ENCODE measurements at regions not wholly inside any gene's neighbourhood (a gene's known extent, or its start where the extent isn't known, plus 50 kb on each side); places are given as distances from the start of the nearest gene placed in this dataset.

DNA sequence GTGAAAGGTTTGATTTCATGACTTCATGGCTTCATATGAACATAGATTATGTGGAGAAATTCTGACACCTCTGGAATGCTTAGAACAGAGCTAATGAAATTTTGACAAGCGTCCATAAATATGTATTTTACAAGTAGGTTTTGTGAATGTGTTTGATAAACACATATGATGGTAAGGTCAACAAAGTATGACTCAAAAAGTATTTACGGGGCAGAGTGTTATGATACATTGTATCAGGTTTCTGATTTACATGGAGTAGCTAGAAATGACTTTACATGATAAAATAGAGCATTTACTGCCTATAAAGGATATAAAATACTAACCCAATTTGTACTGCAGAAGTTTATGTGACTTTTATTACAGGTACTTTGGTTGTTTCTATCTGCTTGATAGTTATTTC is 206.3 kb downstream of the MDFIC start:
- Histone ChIP-seq H3K4me1 (ENCODE audit: insufficient read depth) (no peaks in the 10 kb centered on the region), H3K27ac (no peak overlapping the region), H3K4me3 (no peak overlapping the region), H3K9me2 (ENCODE audit: insufficient read depth) (no peaks in the 10 kb centered on the region), H3K9me3 (ENCODE audit: low read depth) (no peaks in the 10 kb centered on the region), H3F3A (ENCODE audit: insufficient read depth) (no peaks in the 10 kb centered on the region), H3K4me2 (ENCODE audit: unreplicated experiment) (no peak overlapping the region), H2AFZ (no peak overlapping the region), H3K79me2 (ENCODE audit: insufficient read depth) (no peaks in the 10 kb centered on the region), H3K9ac (no peak overlapping the region), H3K27me3 (replicated peaks; ENCODE audit: insufficient read depth) (no peaks in the 10 kb centered on the region), H4K20me1 (ENCODE audit: insufficient read depth) (no peaks in the 10 kb centered on the region), H3K36me3 (ENCODE audit: low read depth) (no peaks in the 10 kb centered on the region)
- in situ Hi-C loops (cut with MboI): no loop called here
- TF ChIP-seq EZH2phosphoT487 (IDR thresholded peaks at IDR 0.05; ENCODE audit: insufficient read depth, low read depth) (no peak), EZH2 (IDR thresholded peaks at IDR 0.05; ENCODE audit: insufficient read depth, poor library complexity, severe bottlenecking) (no peak)
- DNase-seq: no peak
- WGBS, 2 experiments (ENCODE audit: low coverage in 1 of 2, low lambda C conversion rate in 2 of 2, missing lambda C conversion rate in 2 of 2): 69 to 76% methylated on average over 2 of the region's 2 CpGs

- no peaks in the 10 kb centered on the region for H3K9me3 ChIP-seq (ENCODE audit: low read depth)
- no peak overlapping the region for H2AFZ ChIP-seq
- H3K9ac ChIP-seq: no peak overlapping the region
- no peak overlapping the region for H3K27ac ChIP-seq
- no peak for TF ChIP-seq EZH2 (IDR thresholded peaks at IDR 0.05; ENCODE audit: insufficient read depth, poor library complexity, severe bottlenecking)
- TF ChIP-seq EZH2phosphoT487 (IDR thresholded peaks at IDR 0.05; ENCODE audit: insufficient read depth, low read depth): no peak
- H4K20me1 ChIP-seq (ENCODE audit: insufficient read depth): no peaks in the 10 kb centered on the region
- no peak for DNase-seq
- 78 to 84% methylated on average over 5 of the region's 5 CpGs for WGBS, 2 experiments (ENCODE audit: low coverage in 1 of 2, low lambda C conversion rate in 2 of 2, missing lambda C conversion rate in 2 of 2)
- no peaks in the 10 kb centered on the region for H3K79me2 ChIP-seq (ENCODE audit: insufficient read depth)
- H3K9me2 ChIP-seq (ENCODE audit: insufficient read depth): no peaks in the 10 kb centered on the region
- H3K4me1 ChIP-seq (ENCODE audit: insufficient read depth): no peaks in the 10 kb centered on the region
- no peak overlapping the region for H3K4me2 ChIP-seq (ENCODE audit: unreplicated experiment)
- H3K36me3 ChIP-seq (ENCODE audit: low read depth): no peaks in the 10 kb centered on the region
- H3K27me3 ChIP-seq (replicated peaks; ENCODE audit: insufficient read depth): no peaks in the 10 kb centered on the region
- in situ Hi-C loops (cut with MboI): no loop called here
- H3K4me3 ChIP-seq: no peak overlapping the region
- no peaks in the 10 kb centered on the region for H3F3A ChIP-seq (ENCODE audit: insufficient read depth)
These were observed 205.6 kb downstream of the MDFIC start for GRCh38 chr7:115127399-115128021.

GRCh38 chr7:115125750-115126149 is 203.9 kb downstream of the MDFIC start:
- Histone ChIP-seq H3K79me2 (ENCODE audit: insufficient read depth) (no peaks in the 10 kb centered on the region), H3K4me1 (ENCODE audit: insufficient read depth) (no peaks in the 10 kb centered on the region), H3K9me2 (ENCODE audit: insufficient read depth) (no peaks in the 10 kb centered on the region), H3K27ac (no peak overlapping the region), H3K4me3 (no peak overlapping the region), H4K20me1 (ENCODE audit: insufficient read depth) (no peaks in the 10 kb centered on the region), H3K36me3 (ENCODE audit: low read depth) (no peaks in the 10 kb centered on the region), H3F3A (ENCODE audit: insufficient read depth) (no peaks in the 10 kb centered on the region), H2AFZ (no peak overlapping the region), H3K9me3 (ENCODE audit: low read depth) (no peaks in the 10 kb centered on the region), H3K4me2 (ENCODE audit: unreplicated experiment) (no peak overlapping the region), H3K9ac (no peak overlapping the region), H3K27me3 (replicated peaks; ENCODE audit: insufficient read depth) (no peaks in the 10 kb centered on the region)
- DNase-seq: no peak
- TF ChIP-seq EZH2 (IDR thresholded peaks at IDR 0.05; ENCODE audit: insufficient read depth, poor library complexity, severe bottlenecking) (no peak), EZH2phosphoT487 (IDR thresholded peaks at IDR 0.05; ENCODE audit: insufficient read depth, low read depth) (no peak)
- in situ Hi-C loops (cut with MboI): no loop called here

DNA sequence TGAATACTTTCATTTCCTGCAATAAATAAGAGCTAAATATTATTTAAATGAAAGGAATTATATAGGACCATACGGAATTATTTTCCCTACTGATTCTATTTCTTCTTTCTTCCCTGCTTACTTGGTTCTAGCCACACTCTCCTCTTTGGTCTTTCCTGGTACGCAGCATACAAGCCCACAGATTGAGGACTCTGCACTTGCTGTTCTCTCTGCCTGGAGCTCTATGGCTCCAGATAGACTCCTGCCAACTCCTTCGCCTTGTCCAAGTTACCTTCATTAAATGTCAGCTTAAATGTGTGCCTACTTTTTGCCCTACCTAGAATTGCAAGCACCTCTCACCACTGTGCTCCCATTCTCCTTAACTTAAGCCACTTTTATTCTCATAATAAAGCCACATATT is 203.4 kb downstream of the MDFIC start:
- no peaks in the 10 kb centered on the region for H3K9me3 ChIP-seq (ENCODE audit: low read depth)
- H3K4me1 ChIP-seq (ENCODE audit: insufficient read depth): no peaks in the 10 kb centered on the region
- no peak overlapping the region for H3K4me2 ChIP-seq (ENCODE audit: unreplicated experiment)
- in situ Hi-C loops (cut with MboI): no loop called here
- H3K9me2 ChIP-seq (ENCODE audit: insufficient read depth): no peaks in the 10 kb centered on the region
- no peaks in the 10 kb centered on the region for H3F3A ChIP-seq (ENCODE audit: insufficient read depth)
- no peak overlapping the region for H3K27ac ChIP-seq
- H2AFZ ChIP-seq: no peak overlapping the region
- no peaks in the 10 kb centered on the region for H3K79me2 ChIP-seq (ENCODE audit: insufficient read depth)
- H3K27me3 ChIP-seq (replicated peaks; ENCODE audit: insufficient read depth): no peaks in the 10 kb centered on the region
- no peak for DNase-seq
- TF ChIP-seq EZH2 (IDR thresholded peaks at IDR 0.05; ENCODE audit: insufficient read depth, poor library complexity, severe bottlenecking): no peak
- no peak for TF ChIP-seq EZH2phosphoT487 (IDR thresholded peaks at IDR 0.05; ENCODE audit: insufficient read depth, low read depth)
- no peak overlapping the region for H3K9ac ChIP-seq
- 92 to 97% methylated on average over 3 of the region's 3 CpGs for WGBS, 2 experiments (ENCODE audit: low coverage in 1 of 2, low lambda C conversion rate in 2 of 2, missing lambda C conversion rate in 2 of 2)
- H4K20me1 ChIP-seq (ENCODE audit: insufficient read depth): no peaks in the 10 kb centered on the region
- H3K4me3 ChIP-seq: no peak overlapping the region
- no peaks in the 10 kb centered on the region for H3K36me3 ChIP-seq (ENCODE audit: low read depth)

DNA sequence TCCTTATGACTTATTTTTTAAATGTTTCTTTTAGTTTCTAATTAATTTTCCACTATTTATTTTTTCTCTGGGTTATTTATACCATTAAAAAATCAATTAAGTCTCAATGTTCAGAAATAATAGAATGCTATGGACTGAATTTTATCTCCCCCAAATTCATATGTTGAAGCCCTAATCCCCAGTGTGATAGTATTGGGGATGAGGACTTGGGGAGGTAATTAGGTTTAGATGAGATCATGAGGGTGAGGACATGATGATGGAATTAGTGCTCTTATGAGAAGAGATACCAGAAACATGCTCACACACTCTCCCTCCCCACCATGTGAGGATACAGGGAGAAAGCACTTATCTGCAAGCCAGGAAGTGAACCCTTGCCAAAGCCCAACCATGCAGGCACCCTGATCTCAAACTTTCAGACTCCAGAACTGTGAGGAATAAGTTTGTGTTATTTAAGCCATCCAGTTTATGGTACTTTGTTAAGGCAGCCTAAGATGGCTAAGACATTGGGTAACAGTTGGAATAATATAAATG is 202.6 kb downstream of the MDFIC start:
- Histone ChIP-seq H3K9ac (no peak overlapping the region), H3K9me2 (ENCODE audit: insufficient read depth) (no peaks in the 10 kb centered on the region), H3K27me3 (replicated peaks; ENCODE audit: insufficient read depth) (no peaks in the 10 kb centered on the region), H4K20me1 (ENCODE audit: insufficient read depth) (no peaks in the 10 kb centered on the region), H3K36me3 (ENCODE audit: low read depth) (no peaks in the 10 kb centered on the region), H3F3A (ENCODE audit: insufficient read depth) (no peaks in the 10 kb centered on the region), H3K27ac (no peak overlapping the region), H3K9me3 (ENCODE audit: low read depth) (no peaks in the 10 kb centered on the region), H3K4me2 (ENCODE audit: unreplicated experiment) (no peak overlapping the region), H3K4me3 (no peak overlapping the region), H3K4me1 (ENCODE audit: insufficient read depth) (no peaks in the 10 kb centered on the region), H3K79me2 (ENCODE audit: insufficient read depth) (no peaks in the 10 kb centered on the region), H2AFZ (no peak overlapping the region)
- TF ChIP-seq EZH2 (IDR thresholded peaks at IDR 0.05; ENCODE audit: insufficient read depth, poor library complexity, severe bottlenecking) (no peak), EZH2phosphoT487 (IDR thresholded peaks at IDR 0.05; ENCODE audit: insufficient read depth, low read depth) (no peak)
- in situ Hi-C loops (cut with MboI): no loop called here
- no peak for DNase-seq

All from GM23248 (cell line).